DND-41 (cell line): ENCODE measurements at regions not wholly inside any gene's neighbourhood (a gene's known extent, or its start where the extent isn't known, plus 50 kb on each side); places are given as distances from the start of the nearest gene placed in this dataset.

Source experiments
- CTCF ChIP-seq: IDR thresholded peaks from 2 replicates; pipeline ENCODE4 v1.5.1; 2012; ENCODE audit warnings: borderline replicate concordance, low read length, moderate library complexity, mild to moderate bottlenecking; ENCODE audit not compliant: poor library complexity, severe bottlenecking; ENCODE audit errors: extremely low read depth
- EZH2 ChIP-seq: IDR thresholded peaks from 3 replicates; pipeline ENCODE4 v1.6.1; 2012; ENCODE audit warnings: borderline replicate concordance, low read depth, mild to moderate bottlenecking, moderate library complexity, low read length, inconsistent platforms; ENCODE audit not compliant: severe bottlenecking

- TF ChIP-seq CTCF (no peak), EZH2 (no peak)
These were observed 302.9 kb downstream of the SOX9 start for GRCh38 chr17:72423718-72424117.
